Panc1 (cell line): ENCODE measurements at regions not wholly inside any gene's neighbourhood (a gene's known extent, or its start where the extent isn't known, plus 50 kb on each side); places are given as distances from the start of the nearest gene placed in this dataset.
A peak's percentile ranks its signal among the peaks of the same experiment; 100 is the strongest.

Experiments used
- ATAC-seq: fragments of 200-7000 bp; cut with Tn5 transposase; 2 replicates; pipeline ENCODE4 v1.9.1; 2020; ENCODE audit warnings: mild to moderate bottlenecking, moderate library complexity
- BruUV-seq: library from RNA; stranded (reverse); fragments of 400-500 nt; replicated peaks from 2 replicates; lab custom pipeline; 2021; lab: Mats Ljungman, UMichigan
- CTCF ChIA-PET: fragments of 300-600 bp; sonication (Branson Sonifier 250); formaldehyde crosslinking; loops from one replicate; lab custom pipeline; 2022; ENCODE audit warnings: antibody characterized with exemption; lab: Charles Lee
- POLR2A ChIA-PET: fragments of 300-600 bp; sonication (Branson Sonifier 250); formaldehyde crosslinking; loops from one replicate; lab custom pipeline; 2022; ENCODE audit warnings: antibody characterized with exemption; lab: Charles Lee
- DNase-seq: peaks from one replicate; pipeline ENCODE4 v3.0.0-alpha.2; 2010; ENCODE audit warnings: low read depth, low spot score
- H3K27ac ChIP-seq: 2 replicates; pipeline ENCODE4 v1.5.1; 2011; ENCODE audit warnings: mild to moderate bottlenecking, low read length, inconsistent platforms
- H3K27me3 ChIP-seq: fragments of 200-500 bp; sonication (Bioruptor generic); 2 replicates; pipeline ENCODE4 v1.6.0; 2014; ENCODE audit warnings: low read length, inconsistent platforms; ENCODE audit not compliant: control insufficient read depth, insufficient read depth
- H3K36me3 ChIP-seq: fragments of 200-500 bp; sonication (Bioruptor generic); 2 replicates; pipeline ENCODE4 v1.5.1; 2014; ENCODE audit warnings: inconsistent platforms, mild to moderate bottlenecking, low read length, moderate library complexity; ENCODE audit not compliant: control insufficient read depth, insufficient read depth
- H3K4me1 ChIP-seq: 2 replicates; pipeline ENCODE4 v1.5.1; 2011; ENCODE audit warnings: inconsistent platforms, mild to moderate bottlenecking, low read length, moderate library complexity; ENCODE audit not compliant: control insufficient read depth, insufficient read depth
- H3K4me3 ChIP-seq, 2 experiments: 2 replicates each; pipeline ENCODE4 v1.5.1; 2011 to 2012; ENCODE audit warnings: low read depth in 2 of 2, low read length in 2 of 2, mild to moderate bottlenecking in 2 of 2, inconsistent platforms in 1 of 2, moderate library complexity in 1 of 2
- H3K9me3 ChIP-seq: fragments of 200-500 bp; sonication (Bioruptor generic); 2 replicates; pipeline ENCODE4 v1.5.1; 2014; ENCODE audit warnings: low read depth, mild to moderate bottlenecking, inconsistent platforms, low read length, moderate library complexity; ENCODE audit not compliant: control insufficient read depth, insufficient read depth
- POLR2AphosphoS5 ChIP-seq: IDR thresholded peaks from 2 replicates; pipeline ENCODE4 v1.6.1; 2012; ENCODE audit warnings: mild to moderate bottlenecking, low read depth, low read length, moderate library complexity
- SIN3A ChIP-seq: IDR thresholded peaks from 2 replicates; pipeline ENCODE4 v1.6.1; 2012; ENCODE audit warnings: low read depth, mild to moderate bottlenecking, low read length, moderate library complexity, borderline replicate concordance; ENCODE audit not compliant: insufficient read depth
- TCF7L2 ChIP-seq: IDR thresholded peaks from 2 replicates; pipeline ENCODE4 v1.6.1; 2011; ENCODE audit warnings: mild to moderate bottlenecking, low read depth, low read length, inconsistent platforms
- in situ Hi-C: cut with HindIII; loops from 2 replicates; pipeline ENCODE4 v1.10.0; 2016; ENCODE audit warnings: low sequenced_read_pairs, low pct_unique_long_range_greater_than_20kb
- intact Hi-C: fragments of 100-400 bp; cut with micrococcal nuclease; formaldehyde crosslinking; loops from one replicate; pipeline ENCODE4 v1.10.0; 2022; ENCODE audit not compliant: unreplicated experiment
- TF ChIP-seq, protein P1 (sequence below): fragments of 450-650 bp; IDR thresholded peaks from 2 replicates; pipeline ENCODE4 v1.5.1; 2017; ENCODE audit warnings: mild to moderate bottlenecking
- TF ChIP-seq, protein P2 (sequence below), 2 experiments: IDR thresholded peaks; 2 replicates each; pipeline ENCODE4 v1.6.1; 2011 to 2012; ENCODE audit warnings: low read depth in 2 of 2, control low read depth in 1 of 2, low read length in 1 of 2, mild to moderate bottlenecking in 1 of 2, moderate library complexity in 1 of 2; ENCODE audit not compliant: insufficient read depth in 1 of 2

DNA sequence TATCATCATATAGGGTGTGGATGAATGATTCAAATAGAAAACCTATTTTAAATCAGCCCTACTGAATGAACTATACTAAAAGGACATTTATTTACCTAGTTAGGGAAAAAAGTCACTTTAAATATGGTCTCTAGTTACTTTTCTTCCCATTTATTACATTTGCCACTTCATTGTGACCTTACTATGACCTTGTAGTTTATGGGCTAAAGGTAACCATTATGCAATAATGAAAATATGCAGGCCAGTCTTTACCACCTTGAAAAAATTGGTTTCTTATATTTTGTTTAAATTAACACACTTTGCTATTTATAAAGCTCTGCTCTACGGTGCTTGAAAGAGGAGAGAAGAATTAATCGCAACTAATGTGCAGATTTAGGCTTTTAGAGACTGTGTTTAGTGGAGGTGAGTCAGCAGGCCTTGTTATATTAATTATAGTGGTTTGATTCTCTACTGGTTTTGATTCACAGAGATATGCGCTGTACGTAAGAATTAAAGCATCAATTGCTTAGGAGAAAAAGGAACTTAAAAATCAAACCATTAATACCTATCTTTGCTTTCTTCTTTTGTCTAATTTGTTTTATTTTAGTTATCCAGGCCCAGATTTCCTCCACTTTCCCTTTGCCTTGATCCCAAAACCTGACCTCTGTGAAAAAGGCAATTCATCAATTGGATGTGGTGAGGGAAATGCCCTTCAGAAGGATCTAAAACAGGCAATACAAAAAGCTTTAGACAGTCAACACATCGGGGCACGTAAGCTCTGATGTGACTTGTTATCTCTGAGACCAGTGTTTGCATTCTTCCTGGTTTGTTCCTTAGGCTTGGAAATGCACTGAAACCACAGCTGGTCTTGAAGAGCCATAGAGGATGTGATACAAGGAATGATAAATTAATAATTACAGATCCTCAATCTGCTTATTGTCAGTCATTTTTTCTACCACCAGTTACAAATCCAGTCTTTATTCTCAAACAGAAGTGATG is 141.2 kb upstream of the HDAC9 start:
- in situ Hi-C loops, result loop anchor here (25.0 kb wide), 1 partner anchor 1308 kb away; no protein-coding TSS in a partner anchor
- TF ChIP-seq POLR2AphosphoS5 (no peak), TCF7L2 (no peak), SIN3A (no peak)
- TF ChIP-seq, protein P1, sequence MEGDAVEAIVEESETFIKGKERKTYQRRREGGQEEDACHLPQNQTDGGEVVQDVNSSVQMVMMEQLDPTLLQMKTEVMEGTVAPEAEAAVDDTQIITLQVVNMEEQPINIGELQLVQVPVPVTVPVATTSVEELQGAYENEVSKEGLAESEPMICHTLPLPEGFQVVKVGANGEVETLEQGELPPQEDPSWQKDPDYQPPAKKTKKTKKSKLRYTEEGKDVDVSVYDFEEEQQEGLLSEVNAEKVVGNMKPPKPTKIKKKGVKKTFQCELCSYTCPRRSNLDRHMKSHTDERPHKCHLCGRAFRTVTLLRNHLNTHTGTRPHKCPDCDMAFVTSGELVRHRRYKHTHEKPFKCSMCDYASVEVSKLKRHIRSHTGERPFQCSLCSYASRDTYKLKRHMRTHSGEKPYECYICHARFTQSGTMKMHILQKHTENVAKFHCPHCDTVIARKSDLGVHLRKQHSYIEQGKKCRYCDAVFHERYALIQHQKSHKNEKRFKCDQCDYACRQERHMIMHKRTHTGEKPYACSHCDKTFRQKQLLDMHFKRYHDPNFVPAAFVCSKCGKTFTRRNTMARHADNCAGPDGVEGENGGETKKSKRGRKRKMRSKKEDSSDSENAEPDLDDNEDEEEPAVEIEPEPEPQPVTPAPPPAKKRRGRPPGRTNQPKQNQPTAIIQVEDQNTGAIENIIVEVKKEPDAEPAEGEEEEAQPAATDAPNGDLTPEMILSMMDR, result no peak
- TF ChIP-seq, protein P2, sequence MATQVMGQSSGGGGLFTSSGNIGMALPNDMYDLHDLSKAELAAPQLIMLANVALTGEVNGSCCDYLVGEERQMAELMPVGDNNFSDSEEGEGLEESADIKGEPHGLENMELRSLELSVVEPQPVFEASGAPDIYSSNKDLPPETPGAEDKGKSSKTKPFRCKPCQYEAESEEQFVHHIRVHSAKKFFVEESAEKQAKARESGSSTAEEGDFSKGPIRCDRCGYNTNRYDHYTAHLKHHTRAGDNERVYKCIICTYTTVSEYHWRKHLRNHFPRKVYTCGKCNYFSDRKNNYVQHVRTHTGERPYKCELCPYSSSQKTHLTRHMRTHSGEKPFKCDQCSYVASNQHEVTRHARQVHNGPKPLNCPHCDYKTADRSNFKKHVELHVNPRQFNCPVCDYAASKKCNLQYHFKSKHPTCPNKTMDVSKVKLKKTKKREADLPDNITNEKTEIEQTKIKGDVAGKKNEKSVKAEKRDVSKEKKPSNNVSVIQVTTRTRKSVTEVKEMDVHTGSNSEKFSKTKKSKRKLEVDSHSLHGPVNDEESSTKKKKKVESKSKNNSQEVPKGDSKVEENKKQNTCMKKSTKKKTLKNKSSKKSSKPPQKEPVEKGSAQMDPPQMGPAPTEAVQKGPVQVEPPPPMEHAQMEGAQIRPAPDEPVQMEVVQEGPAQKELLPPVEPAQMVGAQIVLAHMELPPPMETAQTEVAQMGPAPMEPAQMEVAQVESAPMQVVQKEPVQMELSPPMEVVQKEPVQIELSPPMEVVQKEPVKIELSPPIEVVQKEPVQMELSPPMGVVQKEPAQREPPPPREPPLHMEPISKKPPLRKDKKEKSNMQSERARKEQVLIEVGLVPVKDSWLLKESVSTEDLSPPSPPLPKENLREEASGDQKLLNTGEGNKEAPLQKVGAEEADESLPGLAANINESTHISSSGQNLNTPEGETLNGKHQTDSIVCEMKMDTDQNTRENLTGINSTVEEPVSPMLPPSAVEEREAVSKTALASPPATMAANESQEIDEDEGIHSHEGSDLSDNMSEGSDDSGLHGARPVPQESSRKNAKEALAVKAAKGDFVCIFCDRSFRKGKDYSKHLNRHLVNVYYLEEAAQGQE (IDR thresholded peaks at IDR 0.05; ENCODE audit: insufficient read depth in 1 of 2, low read depth in 2 of 2, low read length in 1 of 2), result no peak
- Histone ChIP-seq H3K27me3 (no peaks in the 10 kb centered on the region), H3K36me3 (no peaks in the 10 kb centered on the region), H3K9me3 (no peaks in the 10 kb centered on the region), H3K27ac (peak overlapping the region; percentile 67), H3K4me3 (no peak overlapping the region), H3K4me1 (peaks cover 32% of the 10 kb centered on the region)
- ATAC-seq, result no peak
- BruUV-seq, result no TSS peak
- ChIA-PET POLR2A (no interaction called here), CTCF (interaction anchor here (1.0 kb wide), 1 partner anchor 216 kb away, joined by 3 read pairs; no protein-coding TSS in a partner anchor)
- no peak for DNase-seq
- intact Hi-C loops, result loop anchor here (5.0 to 10.0 kb wide), 3 partner anchors 140 to 770 kb away; partner anchors contain the start of gene HDAC9

DNA sequence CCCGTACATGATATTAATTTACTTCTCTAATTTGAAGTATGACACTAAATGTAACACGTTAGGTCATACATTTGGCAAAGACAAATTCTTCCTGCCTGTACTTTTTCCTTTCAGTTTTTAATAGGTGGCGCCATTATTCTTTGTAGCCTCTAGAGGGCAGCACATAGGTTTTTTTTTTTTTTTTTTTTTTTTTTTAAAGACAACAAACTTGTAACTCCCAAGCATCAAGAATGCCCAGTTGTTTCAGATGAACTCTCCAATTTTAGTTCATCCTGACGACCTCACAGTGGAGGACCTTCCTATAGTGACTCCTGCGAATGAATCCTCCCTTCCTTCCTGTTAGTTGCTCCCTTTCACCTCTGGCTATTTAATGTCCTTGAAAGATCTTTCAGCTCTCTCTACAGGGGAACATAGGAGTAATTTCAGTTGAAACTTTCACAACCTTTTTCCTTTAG is 139.3 kb upstream of the HDAC9 start:
- in situ Hi-C loops (loop anchor here (25.0 kb wide), 1 partner anchor 1306 kb away; no protein-coding TSS in a partner anchor), intact Hi-C loops (loop anchor here (10.0 kb wide), 2 partner anchors 139 to 769 kb away; partner anchors contain the start of gene HDAC9)
- BruUV-seq, result no TSS peak
- Histone ChIP-seq H3K27ac (peak overlapping the region; percentile 67), H3K4me1 (peaks cover 32% of the 10 kb centered on the region), H3K9me3 (no peaks in the 10 kb centered on the region), H3K36me3 (no peaks in the 10 kb centered on the region), H3K27me3 (no peaks in the 10 kb centered on the region), H3K4me3 (no peak overlapping the region)
- ChIA-PET CTCF (interaction anchor here (0.5 to 0.7 kb wide), 4 partner anchors 157 to 329 kb away, joined by 3 to 4 read pairs (median 3); no protein-coding TSS in a partner anchor), POLR2A (no interaction called here)
- TF ChIP-seq, protein P1, result peak; percentile 79; the same call in 1 of the 2 replicates
- TF ChIP-seq SIN3A, result no peak
- DNase-seq, result peak; percentile 42
- no peak for ATAC-seq
